HCEC 1CT (cell line): ENCODE measurements at regions not wholly inside any gene's neighbourhood (a gene's known extent, or its start where the extent isn't known, plus 50 kb on each side); places are given as distances from the start of the nearest gene placed in this dataset.
"Not testable (repeated sequence)": the region's sequence is repeated elsewhere in the genome, so short reads cannot be mapped to it uniquely, and the experiment has no call there.

ENCODE experiments used
- DNase-seq: peaks from one replicate; pipeline ENCODE4 v3.0.0-alpha.2; 2017

- no peak for DNase-seq
Measured at GRCh38 chr3:194028434-194029004, 107.4 kb upstream of the HES1 start.

- no peak for DNase-seq
Measured at GRCh38 chr3:194029846-194030245, 106.1 kb upstream of the HES1 start.

- DNase-seq = no peak
Measured at GRCh38 chr3:194030372-194030771, 105.6 kb upstream of the HES1 start.

GRCh38 chr3:194031349-194031748 is 104.6 kb upstream of the HES1 start:
- DNase-seq = no peak

GRCh38 chr3:194031867-194032635 is 103.9 kb upstream of the HES1 start:
- no peak for DNase-seq

GRCh38 chr3:194032828-194033435 is 103.0 kb upstream of the HES1 start:
- no peak for DNase-seq

GRCh38 chr3:194034346-194035336 is 101.3 kb upstream of the HES1 start:
- no peak for DNase-seq

- DNase-seq = no peak
Measured at GRCh38 chr3:194035406-194036138, 100.4 kb upstream of the HES1 start.

- DNase-seq = no peak
Measured at GRCh38 chr3:194036842-194037241, 99.1 kb upstream of the HES1 start.

GRCh38 chr3:194038346-194038745 is 97.6 kb upstream of the HES1 start:
- not testable (repeated sequence) for DNase-seq

- no peak for DNase-seq
Measured at GRCh38 chr3:194038960-194039359, 97.0 kb upstream of the HES1 start.

- DNase-seq = no peak
Measured at GRCh38 chr3:194040516-194041273, 95.3 kb upstream of the HES1 start.

- peak; percentile 66 for DNase-seq
Measured at GRCh38 chr3:194042927-194043326, 93.0 kb upstream of the HES1 start.

- DNase-seq = peak; percentile 42
Measured at GRCh38 chr3:194043516-194043915, 92.4 kb upstream of the HES1 start.

- DNase-seq = no peak
Measured at GRCh38 chr3:194045289-194045688, 90.7 kb upstream of the HES1 start.

GRCh38 chr3:194045919-194046318 is 90.0 kb upstream of the HES1 start:
- DNase-seq = no peak

- no peak for DNase-seq
Measured at GRCh38 chr3:194046531-194046930, 89.4 kb upstream of the HES1 start.

- DNase-seq = no peak
Measured at GRCh38 chr3:194046995-194047645, 88.8 kb upstream of the HES1 start.

GRCh38 chr3:194049394-194049793 is 86.6 kb upstream of the HES1 start:
- DNase-seq = no peak

- no peak for DNase-seq
Measured at GRCh38 chr3:194050782-194051320, 85.1 kb upstream of the HES1 start.
